H9 (cell line): ENCODE measurements at regions not wholly inside any gene's neighbourhood (a gene's known extent, or its start where the extent isn't known, plus 50 kb on each side); places are given as distances from the start of the nearest gene placed in this dataset.

Experiments used
- DNase-seq: peaks from one replicate; pipeline ENCODE4 v3.0.0-alpha.2; 2017
- H2AFZ ChIP-seq: one replicate; pipeline ENCODE4 v1.6.1; 2013; ENCODE audit warnings: mild to moderate bottlenecking, low read length, control low read depth, moderate library complexity
- H2AK5ac ChIP-seq: 2 replicates; pipeline ENCODE4 v1.6.1; 2013; ENCODE audit warnings: low read length, control low read depth, mixed read lengths; ENCODE audit not compliant: insufficient read length
- H2BK120ac ChIP-seq: one replicate; pipeline ENCODE4 v1.6.1; 2013; ENCODE audit warnings: low read depth, mild to moderate bottlenecking, low read length, control low read depth, inconsistent platforms; ENCODE audit not compliant: poor library complexity, severe bottlenecking
- H2BK12ac ChIP-seq: 2 replicates; pipeline ENCODE4 v1.6.1; 2013; ENCODE audit warnings: low read length, control low read depth, mixed read lengths, low read depth; ENCODE audit not compliant: insufficient read length
- H2BK15ac ChIP-seq: 2 replicates; pipeline ENCODE4 v1.6.1; 2013; ENCODE audit warnings: low read depth, low read length, control low read depth
- H2BK20ac ChIP-seq: one replicate; pipeline ENCODE4 v1.6.1; 2013; ENCODE audit warnings: low read depth, mild to moderate bottlenecking, low read length, control low read depth, inconsistent platforms; ENCODE audit not compliant: poor library complexity, severe bottlenecking
- H2BK5ac ChIP-seq: 2 replicates; pipeline ENCODE4 v1.6.1; 2013; ENCODE audit warnings: low read length, control low read depth, mixed read lengths; ENCODE audit not compliant: insufficient read length
- H3K14ac ChIP-seq: 2 replicates; pipeline ENCODE4 v1.6.1; 2013; ENCODE audit warnings: low read length, control low read depth; ENCODE audit not compliant: insufficient read depth
- H3K18ac ChIP-seq: 2 replicates; pipeline ENCODE4 v1.6.1; 2013; ENCODE audit warnings: low read depth, mild to moderate bottlenecking, mixed read lengths, low read length, control low read depth; ENCODE audit not compliant: insufficient read length
- H3K23ac ChIP-seq: 2 replicates; pipeline ENCODE4 v1.6.1; 2013; ENCODE audit warnings: low read length, control low read depth, mixed read lengths, low read depth; ENCODE audit not compliant: insufficient read length
- H3K23me2 ChIP-seq: 2 replicates; pipeline ENCODE4 v1.6.1; 2013; ENCODE audit warnings: low read depth, mild to moderate bottlenecking, mixed read lengths, low read length, control low read depth; ENCODE audit not compliant: insufficient read length, poor library complexity, severe bottlenecking
- H3K27ac ChIP-seq: 2 replicates; pipeline ENCODE4 v1.5.1; 2013; ENCODE audit warnings: low read length, control low read depth, mixed read lengths, low read depth; ENCODE audit not compliant: insufficient read length
- H3K27me3 ChIP-seq: 2 replicates; pipeline ENCODE4 v1.6.1; 2013; ENCODE audit warnings: low read length, control low read depth, inconsistent platforms; ENCODE audit not compliant: insufficient read depth
- H3K4ac ChIP-seq: 2 replicates; pipeline ENCODE4 v1.6.1; 2013; ENCODE audit warnings: low read depth, mild to moderate bottlenecking, control low read depth, inconsistent platforms, low read length, moderate library complexity
- H3K4me1 ChIP-seq: 2 replicates; pipeline ENCODE4 v1.6.1; 2013; ENCODE audit warnings: low read length, control low read depth, inconsistent platforms; ENCODE audit not compliant: insufficient read depth
- H3K4me2 ChIP-seq: 2 replicates; pipeline ENCODE4 v1.6.1; 2013; ENCODE audit warnings: low read length, control low read depth, mixed read lengths; ENCODE audit not compliant: insufficient read length, insufficient read depth
- H3K56ac ChIP-seq: 2 replicates; pipeline ENCODE4 v1.6.1; 2013; ENCODE audit warnings: low read depth, mild to moderate bottlenecking, mixed read lengths, low read length, control low read depth; ENCODE audit not compliant: insufficient read length
- H3K79me1 ChIP-seq: 2 replicates; pipeline ENCODE4 v1.6.1; 2013; ENCODE audit warnings: low read depth, mild to moderate bottlenecking, moderate library complexity, low read length, control low read depth, inconsistent platforms; ENCODE audit not compliant: insufficient read depth, poor library complexity, severe bottlenecking
- H3K79me2 ChIP-seq: 2 replicates; pipeline ENCODE4 v1.6.1; 2013; ENCODE audit warnings: low read length, control low read depth, inconsistent platforms; ENCODE audit not compliant: insufficient read depth
- H3K9ac ChIP-seq: 2 replicates; pipeline ENCODE4 v1.6.1; 2013; ENCODE audit warnings: low read length, control low read depth, mixed read lengths; ENCODE audit not compliant: insufficient read length; ENCODE audit errors: extremely low read depth
- H3K9me3 ChIP-seq: one replicate; pipeline ENCODE4 v1.6.1; 2013; ENCODE audit warnings: low read depth, low read length, inconsistent platforms; ENCODE audit not compliant: control insufficient read depth
- H3T11ph ChIP-seq: one replicate; pipeline ENCODE4 v1.6.1; 2013; ENCODE audit warnings: mild to moderate bottlenecking, low read length, control low read depth, inconsistent platforms
- H4K20me1 ChIP-seq: one replicate; pipeline ENCODE4 v1.6.1; 2013; ENCODE audit not compliant: control insufficient read depth, insufficient read length, insufficient read depth
- H4K5ac ChIP-seq: 2 replicates; pipeline ENCODE4 v1.6.1; 2013; ENCODE audit warnings: low read depth, mild to moderate bottlenecking, mixed read lengths, low read length, control low read depth; ENCODE audit not compliant: insufficient read length
- H4K8ac ChIP-seq: replicated peaks from 2 replicates; pipeline ENCODE4 v1.6.1; 2013; ENCODE audit warnings: low read length, control low read depth, mixed read lengths, low read depth; ENCODE audit not compliant: insufficient read length
- H4K91ac ChIP-seq: 2 replicates; pipeline ENCODE4 v1.6.1; 2013; ENCODE audit warnings: low read depth, mild to moderate bottlenecking, moderate library complexity, mixed read lengths, low read length, control low read depth; ENCODE audit not compliant: insufficient read length
- H3K27ac Mint-ChIP-seq, 3 experiments: 2 replicates in 2 of 3; 3 replicates in 1 of 3; pipeline ENCODE4 v1.8.0; 2020 to 2021; ENCODE audit warnings: mixed read lengths in 3 of 3, mild to moderate bottlenecking in 1 of 3, moderate library complexity in 1 of 3
- H3K27me3 Mint-ChIP-seq: 2 replicates; pipeline ENCODE4 v1.8.0; 2021; ENCODE audit warnings: low read depth, mild to moderate bottlenecking, moderate library complexity, mixed read lengths
- H3K36me3 Mint-ChIP-seq, 3 experiments: 2 replicates in 2 of 3; 3 replicates in 1 of 3; pipeline ENCODE4 v1.8.0; 2020 to 2021; ENCODE audit warnings: low read depth in 3 of 3, mixed read lengths in 3 of 3; ENCODE audit not compliant: insufficient read depth in 1 of 3
- H3K4me1 Mint-ChIP-seq, 2 experiments: 2 replicates each; pipeline ENCODE4 v1.8.0; 2020; ENCODE audit warnings: mixed read lengths in 2 of 2
- H3K4me3 Mint-ChIP-seq, 2 experiments: 2 replicates in 1 of 2; 3 replicates in 1 of 2; pipeline ENCODE4 v1.8.0; 2020 to 2021; ENCODE audit warnings: mild to moderate bottlenecking in 2 of 2, mixed read lengths in 2 of 2, moderate library complexity in 1 of 2
- H3K9me3 Mint-ChIP-seq, 2 experiments: 2 replicates in 1 of 2; 3 replicates in 1 of 2; pipeline ENCODE4 v1.8.0; 2020; ENCODE audit warnings: mild to moderate bottlenecking in 2 of 2, mixed read lengths in 2 of 2, moderate library complexity in 1 of 2
- CTCF ChIP-seq: fragments of 200-600 bp; sonication (generic); conservative IDR thresholded peaks from 3 replicates; pipeline ENCODE4 v1.8.0; 2021; ENCODE audit warnings: antibody characterized with exemption, mild to moderate bottlenecking
- WGBS: extraction: QIAGEN DNeasy Blood & Tissue Kit; methylation state at CpG from one replicate; pipeline ENCODE4 v1.1.7; 2013; ENCODE audit warnings: missing lambda C conversion rate, low lambda C conversion rate, mixed read lengths; ENCODE audit not compliant: insufficient read length; ENCODE audit errors: extremely low coverage; 5-methylcytosine and 5-hydroxymethylcytosine counted together

- Histone ChIP-seq H4K5ac (no peak overlapping the region), H2BK12ac (no peak overlapping the region), H3K23me2 (no peaks in the 10 kb centered on the region), H3K9me3 (peaks cover 15% of the 10 kb centered on the region), H3K23ac (no peak overlapping the region), H2BK20ac (no peak overlapping the region), H4K91ac (no peak overlapping the region), H3K27ac (no peak overlapping the region), H3T11ph (no peak overlapping the region), H2BK15ac (no peak overlapping the region), H4K20me1 (no peaks in the 10 kb centered on the region), H2BK5ac (no peak overlapping the region), H2BK120ac (no peak overlapping the region), H3K4me2 (no peak overlapping the region), H3K4ac (no peak overlapping the region), H3K18ac (no peak overlapping the region), H3K27me3 (no peaks in the 10 kb centered on the region), H2AK5ac (no peak overlapping the region), H3K79me2 (no peaks in the 10 kb centered on the region; the same call in 1 of the 2 replicates), H2AFZ (no peak overlapping the region), H3K14ac (no peak overlapping the region), H3K9ac (no peak overlapping the region), H3K56ac (no peak overlapping the region), H3K79me1 (no peaks in the 10 kb centered on the region), H3K4me1 (no peaks in the 10 kb centered on the region), H4K8ac (no peak overlapping the region)
- Mint-ChIP-seq H3K36me3 (peaks cover 27 to 30% (median 28%) of the 10 kb centered on the region in 3 experiments), H3K9me3 (peaks cover 19 to 29% of the 10 kb centered on the region in 2 experiments), H3K27me3 (no peaks in the 10 kb centered on the region), H3K27ac (no peak overlapping the region), H3K4me1 (peaks cover 0 to 3% of the 10 kb centered on the region in 2 experiments; a peak in 1 of 4 replicates), H3K4me3 (no peak overlapping the region)
- WGBS: no CpG with 5 or more reads among the region's 1 CpG
- no peak for TF ChIP-seq CTCF
- no peak for DNase-seq
Observed at GRCh38 chr2:33652830-33653229, 53.7 kb upstream of the FAM98A start.
